Rectal smooth muscle tissue (tissue), 1 donor: ENCODE measurements at regions not wholly inside any gene's neighbourhood (a gene's known extent, or its start where the extent isn't known, plus 50 kb on each side); places are given as distances from the start of the nearest gene placed in this dataset.
"Not testable (repeated sequence)": the region's sequence is repeated elsewhere in the genome, so short reads cannot be mapped to it uniquely, and the experiment has no call there.

Experiments used
- H3K27ac ChIP-seq: one replicate; pipeline ENCODE4 v1.7.0; 2013; ENCODE audit warnings: low read depth, low read length, inconsistent platforms
- H3K27me3 ChIP-seq: one replicate; pipeline ENCODE4 v1.7.0; 2013; ENCODE audit warnings: low read length; ENCODE audit not compliant: control insufficient read depth, insufficient read depth
- H3K36me3 ChIP-seq: one replicate; pipeline ENCODE4 v1.7.0; 2013; ENCODE audit warnings: low read length; ENCODE audit not compliant: control insufficient read depth, insufficient read depth
- H3K4me1 ChIP-seq: one replicate; pipeline ENCODE4 v1.7.0; 2013; ENCODE audit warnings: low read length; ENCODE audit not compliant: control insufficient read depth, insufficient read depth
- H3K4me3 ChIP-seq: one replicate; pipeline ENCODE4 v1.7.0; 2013; ENCODE audit warnings: low read length
- H3K9ac ChIP-seq: one replicate; pipeline ENCODE4 v1.7.0; 2013; ENCODE audit warnings: low read length

GRCh38 chr15:39506146-39506545 is 74.7 kb upstream of the THBS1 start:
- H3K27ac ChIP-seq, result no peak overlapping the region
- no peaks in the 10 kb centered on the region for H3K27me3 ChIP-seq
- no peak overlapping the region for H3K9ac ChIP-seq
- H3K36me3 ChIP-seq, result no peaks in the 10 kb centered on the region
- H3K4me3 ChIP-seq, result no peak overlapping the region
- peaks cover 8% of the 10 kb centered on the region for H3K4me1 ChIP-seq

GRCh38 chr15:39508536-39508935 is 72.3 kb upstream of the THBS1 start:
- Histone ChIP-seq H3K4me3 (no peak overlapping the region), H3K27me3 (no peaks in the 10 kb centered on the region), H3K9ac (no peak overlapping the region), H3K27ac (no peak overlapping the region), H3K36me3 (no peaks in the 10 kb centered on the region), H3K4me1 (peaks cover 15% of the 10 kb centered on the region)

- Histone ChIP-seq H3K4me3 (no peak overlapping the region), H3K36me3 (no peaks in the 10 kb centered on the region), H3K9ac (no peak overlapping the region), H3K4me1 (peaks cover 10% of the 10 kb centered on the region), H3K27ac (no peak overlapping the region), H3K27me3 (no peaks in the 10 kb centered on the region)
Measured at GRCh38 chr15:39510001-39510701, 70.7 kb upstream of the THBS1 start.

DNA sequence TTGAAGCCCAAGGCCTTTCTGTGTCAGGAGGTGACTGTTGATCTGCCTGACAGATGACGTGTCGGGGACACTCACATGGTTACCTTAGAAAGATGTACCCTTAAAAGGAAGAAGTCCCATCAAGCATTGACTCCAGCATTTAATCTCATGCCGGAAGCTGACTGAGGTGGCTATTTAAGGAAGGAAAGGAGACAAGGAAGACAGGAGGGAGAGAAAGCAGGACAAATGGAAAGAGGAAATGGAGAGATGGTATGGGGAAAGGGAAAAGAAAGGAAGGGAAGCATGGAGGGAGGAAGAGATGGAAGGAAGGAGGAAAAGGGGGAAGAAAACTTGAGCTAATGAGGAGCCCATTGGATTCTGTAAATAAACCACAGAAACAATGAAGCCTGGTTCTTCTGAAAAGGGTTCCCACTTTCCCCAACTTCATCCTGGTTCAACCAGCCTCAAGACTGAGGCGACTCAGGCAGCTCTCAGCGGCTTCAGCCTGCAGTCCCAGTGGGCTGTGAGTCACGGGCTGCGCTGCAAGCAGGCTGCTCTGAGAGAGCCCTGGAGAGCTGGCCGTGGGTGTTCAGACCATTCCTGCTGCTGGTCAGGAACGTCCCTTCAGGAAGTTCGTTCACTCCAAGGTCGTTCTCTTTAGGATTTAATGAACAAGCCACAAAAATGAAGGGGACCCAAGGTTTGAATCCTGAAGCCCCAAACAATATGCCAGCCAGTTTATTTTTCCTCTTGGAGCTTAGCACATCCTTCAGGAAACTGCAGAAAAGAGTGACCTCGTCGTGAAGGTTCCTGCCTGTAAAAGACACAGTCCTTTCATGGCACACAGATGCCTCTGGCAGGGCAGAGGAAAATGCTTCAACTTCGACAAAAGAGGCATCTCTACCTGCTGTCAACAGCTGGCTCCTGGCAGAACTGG is 69.6 kb upstream of the THBS1 start:
- H3K27ac ChIP-seq, result no peak overlapping the region

DNA sequence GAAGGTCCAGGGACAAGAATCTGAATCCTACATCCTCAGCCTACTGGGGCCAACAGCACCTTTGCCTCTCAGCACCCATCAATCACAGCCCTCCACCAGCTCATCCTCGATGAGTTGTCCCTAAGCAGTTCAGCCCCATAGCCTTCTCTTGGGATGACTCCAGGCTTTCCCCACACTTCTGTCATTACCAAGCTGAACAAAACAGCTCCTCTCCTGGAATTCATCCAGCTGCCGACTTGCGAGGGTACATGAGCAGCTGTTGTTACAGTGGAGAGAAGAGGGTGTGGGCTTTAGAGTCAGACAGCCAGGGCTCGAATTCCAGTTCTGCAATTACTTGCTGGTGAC is 69.0 kb upstream of the THBS1 start:
- Histone ChIP-seq H3K9ac (no peak overlapping the region), H3K36me3 (no peaks in the 10 kb centered on the region), H3K27ac (no peak overlapping the region), H3K4me1 (peaks cover 10% of the 10 kb centered on the region), H3K27me3 (no peaks in the 10 kb centered on the region), H3K4me3 (no peak overlapping the region)

More for the DNA sequence above, 69.6 kb upstream of the THBS1 start:
- Histone ChIP-seq H3K9ac (no peak overlapping the region), H3K4me1 (peaks cover 10% of the 10 kb centered on the region), H3K27me3 (no peaks in the 10 kb centered on the region), H3K36me3 (no peaks in the 10 kb centered on the region), H3K4me3 (no peak overlapping the region)

DNA sequence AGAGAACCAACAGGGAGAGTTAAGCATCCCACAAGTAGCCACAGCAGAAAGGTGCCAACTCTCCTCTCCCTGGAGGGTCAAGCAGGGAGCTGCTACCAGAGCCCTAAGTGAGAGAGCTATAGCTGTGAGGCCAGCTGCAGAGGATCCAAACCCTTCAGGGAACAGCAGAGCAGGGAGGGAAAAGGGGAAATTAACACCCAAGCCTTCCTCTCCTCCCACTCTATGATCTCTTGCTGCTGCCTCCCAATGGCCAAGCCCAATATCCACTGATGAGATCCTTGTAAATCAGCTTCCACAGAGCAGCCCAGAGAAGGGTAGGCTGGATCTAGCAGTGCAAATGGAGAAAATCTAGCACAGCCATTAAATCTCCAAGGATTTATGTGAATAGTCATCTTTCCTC is 68.2 kb upstream of the THBS1 start:
- Histone ChIP-seq H3K4me3 (no peak overlapping the region), H3K27ac (no peak overlapping the region), H3K36me3 (no peaks in the 10 kb centered on the region), H3K27me3 (no peaks in the 10 kb centered on the region), H3K9ac (no peak overlapping the region), H3K4me1 (peaks cover 10% of the 10 kb centered on the region)

DNA sequence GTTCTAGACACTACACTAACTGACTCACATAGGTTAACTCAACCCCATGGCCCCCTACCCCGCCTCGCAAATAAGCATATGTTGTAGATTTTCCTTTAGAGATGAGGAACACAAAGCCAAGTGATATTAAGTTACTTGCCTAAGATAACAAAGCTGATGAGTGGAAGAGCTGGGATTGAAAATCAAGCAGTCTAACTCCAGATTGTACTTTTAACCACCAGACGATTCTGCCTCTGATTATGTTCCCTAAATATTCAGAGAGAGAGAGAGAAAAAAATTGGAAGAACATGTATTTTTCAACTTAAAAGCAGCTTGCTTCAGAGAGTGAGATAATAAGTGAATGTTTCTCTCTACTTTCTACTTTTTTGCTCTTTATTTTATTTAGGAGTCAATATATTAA is 66.9 kb upstream of the THBS1 start:
- Histone ChIP-seq H3K9ac (no peak overlapping the region), H3K27me3 (no peaks in the 10 kb centered on the region), H3K27ac (no peak overlapping the region), H3K4me3 (no peak overlapping the region), H3K4me1 (peaks cover 10% of the 10 kb centered on the region), H3K36me3 (no peaks in the 10 kb centered on the region)

GRCh38 chr15:39514933-39515332 is 65.9 kb upstream of the THBS1 start:
- H3K4me1 ChIP-seq, result peaks cover 10% of the 10 kb centered on the region
- H3K9ac ChIP-seq, result no peak overlapping the region
- no peaks in the 10 kb centered on the region for H3K27me3 ChIP-seq
- H3K4me3 ChIP-seq, result no peak overlapping the region
- no peaks in the 10 kb centered on the region for H3K36me3 ChIP-seq
- H3K27ac ChIP-seq, result no peak overlapping the region

GRCh38 chr15:39515765-39516164 is 65.1 kb upstream of the THBS1 start:
- H3K27ac ChIP-seq, result no peak overlapping the region
- H3K4me1 ChIP-seq, result peaks cover 10% of the 10 kb centered on the region
- H3K4me3 ChIP-seq, result no peak overlapping the region
- H3K9ac ChIP-seq, result no peak overlapping the region
- no peaks in the 10 kb centered on the region for H3K36me3 ChIP-seq
- no peaks in the 10 kb centered on the region for H3K27me3 ChIP-seq

- no peaks in the 10 kb centered on the region for H3K4me1 ChIP-seq
Measured at GRCh38 chr15:39517122-39517855, 63.6 kb upstream of the THBS1 start.

DNA sequence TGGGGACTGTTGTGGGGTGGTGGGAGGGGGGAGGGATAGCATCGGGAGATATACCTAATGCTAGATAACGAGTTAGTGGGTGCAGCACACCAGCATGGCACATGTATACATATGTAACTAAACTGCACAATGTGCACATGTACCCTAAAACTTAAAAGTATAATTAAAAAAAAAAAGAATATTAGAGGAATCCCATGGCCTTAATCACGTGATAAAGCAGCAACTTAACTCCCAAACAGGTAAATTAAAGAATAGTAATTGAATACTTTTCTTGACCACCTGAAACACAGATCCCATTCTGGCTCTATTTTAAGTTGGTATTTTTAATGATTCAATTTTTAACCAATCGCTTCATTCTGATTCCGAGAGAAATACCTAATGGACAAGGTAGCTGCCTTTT is 56.9 kb upstream of the THBS1 start:
- H3K36me3 ChIP-seq, H3K27me3 ChIP-seq, H3K9ac ChIP-seq, H3K4me1 ChIP-seq, H3K4me3 ChIP-seq, H3K27ac ChIP-seq: not testable (repeated sequence)

More at GRCh38 chr15:39517122-39517855, 63.6 kb upstream of the THBS1 start:
- H3K9ac ChIP-seq, result no peak overlapping the region
- no peaks in the 10 kb centered on the region for H3K27me3 ChIP-seq
- H3K36me3 ChIP-seq, result no peaks in the 10 kb centered on the region
- no peak overlapping the region for H3K27ac ChIP-seq
- no peak overlapping the region for H3K4me3 ChIP-seq

- no peak overlapping the region for H3K9ac ChIP-seq
- H3K4me3 ChIP-seq, result no peak overlapping the region
- no peaks in the 10 kb centered on the region for H3K4me1 ChIP-seq
- no peaks in the 10 kb centered on the region for H3K27me3 ChIP-seq
- no peaks in the 10 kb centered on the region for H3K36me3 ChIP-seq
- H3K27ac ChIP-seq, result no peak overlapping the region
Measured at GRCh38 chr15:39529457-39529856, 51.4 kb upstream of the THBS1 start.
